SK-N-SH (cell line): ENCODE measurements at regions not wholly inside any gene's neighbourhood (a gene's known extent, or its start where the extent isn't known, plus 50 kb on each side); places are given as distances from the start of the nearest gene placed in this dataset.

Source experiments
- CTCF ChIA-PET: fragments of 300-600, 350-600 bp; formaldehyde crosslinking; extraction: SDS; loops from one replicate; lab custom pipeline; 2021; lab: Yijun Ruan, JAX
- POLR2A ChIA-PET: fragments of 350-600 bp; sonication (Branson Sonifier 250); formaldehyde crosslinking; extraction: SDS; loops from one replicate; lab custom pipeline; 2020; ENCODE audit warnings: antibody characterized with exemption, inconsistent platforms; lab: Yijun Ruan, JAX
- DNase-seq: peaks from one replicate; pipeline ENCODE4 v3.0.0; 2012
- H2AFZ ChIP-seq: fragments of 200-600 bp; sonication (generic); 2 replicates; pipeline ENCODE4 v1.8.1; 2016; ENCODE audit warnings: antibody characterized with exemption, mild to moderate bottlenecking, low read depth
- H3F3A ChIP-seq: fragments of 200-600 bp; sonication (generic); replicated peaks from 2 replicates; pipeline ENCODE3; 2016; ENCODE audit warnings: antibody characterized with exemption, mild to moderate bottlenecking; ENCODE audit not compliant: insufficient read depth
- H3K27ac ChIP-seq, 2 experiments: fragments of 200-500 bp in 1 of 2; fragments of 200-600 bp in 1 of 2; sonication (Bioruptor generic) in 1 of 2; sonication (generic), shearing (Covaris generic) in 1 of 2; 2 replicates each; pipeline versions ENCODE4 v1.5.1 to v1.6.1; 2014 to 2016; ENCODE audit warnings: low read depth in 2 of 2, inconsistent platforms in 1 of 2, low read length in 1 of 2, mild to moderate bottlenecking in 1 of 2, mixed read lengths in 1 of 2
- H3K27me3 ChIP-seq: fragments of 200-600 bp; sonication (generic), shearing (Covaris generic); 2 replicates; pipeline ENCODE4 v1.6.1; 2016; ENCODE audit warnings: mixed run types; ENCODE audit not compliant: insufficient read depth
- H3K36me3 ChIP-seq, 2 experiments: fragments of 200-500 bp in 1 of 2; fragments of 200-600 bp in 1 of 2; sonication (Bioruptor generic) in 1 of 2; sonication (generic) in 1 of 2; replicated peaks in 1 of 2; 2 replicates each; pipeline versions ENCODE3 to v1.5.1; 2014 to 2016; ENCODE audit warnings: low read length in 1 of 2, mild to moderate bottlenecking in 1 of 2; ENCODE audit not compliant: insufficient read depth in 2 of 2, control insufficient read depth in 1 of 2
- H3K4me1 ChIP-seq, 2 experiments: fragments of 200-500 bp in 1 of 2; fragments of 200-600 bp in 1 of 2; sonication (Bioruptor generic) in 1 of 2; sonication (generic), shearing (Covaris generic) in 1 of 2; 2 replicates each; pipeline versions ENCODE4 v1.5.1 to v1.6.1; 2014 to 2016; ENCODE audit warnings: low read depth in 1 of 2, low read length in 1 of 2, mixed run types in 1 of 2; ENCODE audit not compliant: insufficient read depth in 2 of 2, control insufficient read depth in 1 of 2
- H3K4me2 ChIP-seq: fragments of 200-600 bp; sonication (generic), shearing (Covaris generic); 2 replicates; pipeline ENCODE4 v1.6.1; 2017; ENCODE audit warnings: mixed run types
- H3K4me3 ChIP-seq, 2 experiments: fragments of 200-500 bp in 1 of 2; fragments of 200-600 bp in 1 of 2; sonication (Bioruptor generic) in 1 of 2; sonication (generic), shearing (Covaris generic) in 1 of 2; 2 replicates each; pipeline versions ENCODE4 v1.5.1 to v1.8.1; 2014 to 2016; ENCODE audit warnings: low read depth in 2 of 2, inconsistent platforms in 1 of 2, low read length in 1 of 2, mild to moderate bottlenecking in 1 of 2, mixed read lengths in 1 of 2, moderate library complexity in 1 of 2
- H3K79me2 ChIP-seq: fragments of 200-600 bp; sonication (generic); 2 replicates; pipeline ENCODE4 v1.8.1; 2017; ENCODE audit warnings: mild to moderate bottlenecking; ENCODE audit not compliant: insufficient read depth
- H3K9ac ChIP-seq: fragments of 200-600 bp; sonication (generic); 2 replicates; pipeline ENCODE4 v1.6.1; 2017; ENCODE audit warnings: mixed run types
- H3K9me2 ChIP-seq: fragments of 200-600 bp; sonication (generic); 2 replicates; pipeline ENCODE4 v1.6.1; 2017; ENCODE audit warnings: mixed run types
- H3K9me3 ChIP-seq: fragments of 200-600 bp; sonication (generic); 2 replicates; pipeline ENCODE4 v1.6.1; 2017; ENCODE audit warnings: mixed run types, mild to moderate bottlenecking, moderate library complexity
- H4K20me1 ChIP-seq: fragments of 200-600 bp; sonication (generic); 2 replicates; pipeline ENCODE4 v1.6.1; 2017; ENCODE audit warnings: mild to moderate bottlenecking, mixed run types; ENCODE audit not compliant: insufficient read depth
- CTCF ChIP-seq: fragments of 200-600 bp; sonication (generic); IDR thresholded peaks from 2 replicates; pipeline ENCODE4 v1.6.1; 2017; ENCODE audit warnings: antibody characterized with exemption, mild to moderate bottlenecking, moderate library complexity
- ELF1 ChIP-seq: IDR thresholded peaks from 2 replicates; pipeline ENCODE4 v1.4.0; 2012
- EP300 ChIP-seq, 2 experiments: IDR thresholded peaks; 2 replicates each; pipeline versions ENCODE4 v1.4.0 to v1.6.1; 2012; ENCODE audit warnings: borderline replicate concordance in 1 of 2, low read depth in 1 of 2, low read length in 1 of 2
- EZH2phosphoT487 ChIP-seq: fragments of 200-600 bp; sonication (generic); IDR thresholded peaks from 2 replicates; pipeline ENCODE4 v1.6.1; 2017; ENCODE audit warnings: low read depth, mixed run types, mild to moderate bottlenecking, antibody characterized with exemption, moderate library complexity, borderline replicate concordance
- GATA2 ChIP-seq: sonication (generic); formaldehyde crosslinking; IDR thresholded peaks from 2 replicates; pipeline ENCODE4 v1.5.0; 2020; ENCODE audit warnings: mild to moderate bottlenecking, missing genetic modification reagents
- JUND ChIP-seq: IDR thresholded peaks from 2 replicates; pipeline ENCODE4 v1.4.0; 2012
- MEF2A ChIP-seq: IDR thresholded peaks from 2 replicates; pipeline ENCODE4 v1.4.0; 2012; ENCODE audit warnings: low read depth, borderline replicate concordance
- MXI1 ChIP-seq: IDR thresholded peaks from 2 replicates; pipeline ENCODE4 v1.6.1; 2012; ENCODE audit warnings: mild to moderate bottlenecking, low read depth, low read length, improper control_type of control experiment
- RAD21 ChIP-seq: IDR thresholded peaks from 2 replicates; pipeline ENCODE4 v1.6.1; 2012; ENCODE audit warnings: mild to moderate bottlenecking, low read length
- RCOR1 ChIP-seq: fragments of 150-350 bp; IDR thresholded peaks from 2 replicates; pipeline ENCODE4 v1.6.1; 2017; ENCODE audit warnings: antibody characterized with exemption, low read length
- SMC3 ChIP-seq: IDR thresholded peaks from 2 replicates; pipeline ENCODE4 v1.6.1; 2012; ENCODE audit warnings: low read depth, low read length, improper control_type of control experiment
- ZBTB33 ChIP-seq: IDR thresholded peaks from 2 replicates; pipeline ENCODE4 v1.4.0; 2012; ENCODE audit warnings: low read depth, borderline replicate concordance
- WGBS: methylation state at CpG from one replicate; pipeline ENCODE4 v1.1.6; 2017; ENCODE audit warnings: low lambda C conversion rate; 5-methylcytosine and 5-hydroxymethylcytosine counted together
- TF ChIP-seq, protein P1 (sequence below): IDR thresholded peaks from 2 replicates; pipeline ENCODE4 v1.6.1; 2012; ENCODE audit warnings: mild to moderate bottlenecking, low read depth, low read length, moderate library complexity

GRCh38 chr20:48094944-48095343, 309.7 kb upstream of the SULF2 start (continued):
- TF ChIP-seq ZBTB33 (no peak), EZH2phosphoT487 (no peak), EP300 (IDR thresholded peaks at IDR 0.05; ENCODE audit: borderline replicate concordance in 1 of 2, low read depth in 1 of 2, low read length in 1 of 2) (no peak), RCOR1 (no peak), SMC3 (no peak), ELF1 (no peak), JUND (no peak), RAD21 (no peak)

DNA sequence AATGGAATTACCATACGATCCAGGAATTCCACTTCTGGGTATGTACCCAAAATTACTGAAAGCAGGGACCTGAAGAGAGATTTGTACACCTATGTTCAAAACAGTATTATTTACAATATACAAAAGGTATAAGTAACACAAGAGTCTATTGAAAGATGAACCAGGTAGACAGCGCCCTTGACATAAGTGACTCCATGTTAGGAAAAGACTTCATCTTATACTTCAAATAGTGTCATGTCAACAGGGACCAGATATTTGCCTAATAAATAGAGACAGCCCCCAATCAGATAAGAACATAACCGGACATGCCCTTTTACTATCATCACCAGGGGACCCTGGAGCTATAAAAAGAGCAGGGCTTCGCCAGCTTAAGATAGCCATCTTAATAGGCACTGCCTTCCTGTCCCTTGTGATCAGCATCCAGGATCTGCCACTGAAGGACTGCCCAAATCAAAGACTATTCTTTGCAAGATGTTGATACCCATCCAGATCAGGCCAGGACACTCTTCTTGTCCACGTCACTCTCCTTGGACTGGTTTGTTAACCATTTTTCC, 309.0 kb upstream of the SULF2 start:
- no peaks in the 10 kb centered on the region for H4K20me1 ChIP-seq
- ChIA-PET CTCF (no interaction called here), POLR2A (no interaction called here)
- H3K27ac ChIP-seq = no peak overlapping the region
- peak; percentile 49 for DNase-seq
- H3K4me3 ChIP-seq = no peak overlapping the region
- TF ChIP-seq MXI1 = no peak
- TF ChIP-seq, protein P1, sequence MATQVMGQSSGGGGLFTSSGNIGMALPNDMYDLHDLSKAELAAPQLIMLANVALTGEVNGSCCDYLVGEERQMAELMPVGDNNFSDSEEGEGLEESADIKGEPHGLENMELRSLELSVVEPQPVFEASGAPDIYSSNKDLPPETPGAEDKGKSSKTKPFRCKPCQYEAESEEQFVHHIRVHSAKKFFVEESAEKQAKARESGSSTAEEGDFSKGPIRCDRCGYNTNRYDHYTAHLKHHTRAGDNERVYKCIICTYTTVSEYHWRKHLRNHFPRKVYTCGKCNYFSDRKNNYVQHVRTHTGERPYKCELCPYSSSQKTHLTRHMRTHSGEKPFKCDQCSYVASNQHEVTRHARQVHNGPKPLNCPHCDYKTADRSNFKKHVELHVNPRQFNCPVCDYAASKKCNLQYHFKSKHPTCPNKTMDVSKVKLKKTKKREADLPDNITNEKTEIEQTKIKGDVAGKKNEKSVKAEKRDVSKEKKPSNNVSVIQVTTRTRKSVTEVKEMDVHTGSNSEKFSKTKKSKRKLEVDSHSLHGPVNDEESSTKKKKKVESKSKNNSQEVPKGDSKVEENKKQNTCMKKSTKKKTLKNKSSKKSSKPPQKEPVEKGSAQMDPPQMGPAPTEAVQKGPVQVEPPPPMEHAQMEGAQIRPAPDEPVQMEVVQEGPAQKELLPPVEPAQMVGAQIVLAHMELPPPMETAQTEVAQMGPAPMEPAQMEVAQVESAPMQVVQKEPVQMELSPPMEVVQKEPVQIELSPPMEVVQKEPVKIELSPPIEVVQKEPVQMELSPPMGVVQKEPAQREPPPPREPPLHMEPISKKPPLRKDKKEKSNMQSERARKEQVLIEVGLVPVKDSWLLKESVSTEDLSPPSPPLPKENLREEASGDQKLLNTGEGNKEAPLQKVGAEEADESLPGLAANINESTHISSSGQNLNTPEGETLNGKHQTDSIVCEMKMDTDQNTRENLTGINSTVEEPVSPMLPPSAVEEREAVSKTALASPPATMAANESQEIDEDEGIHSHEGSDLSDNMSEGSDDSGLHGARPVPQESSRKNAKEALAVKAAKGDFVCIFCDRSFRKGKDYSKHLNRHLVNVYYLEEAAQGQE = no peak
- TF ChIP-seq RCOR1 = peak; percentile 79
- TF ChIP-seq GATA2 = peak; percentile 81
- TF ChIP-seq CTCF = no peak
- TF ChIP-seq MEF2A = no peak
- TF ChIP-seq, all 33 proteins: peak for 2
- Histone ChIP-seq H3K9ac (no peak overlapping the region), H3K27me3 (no peaks in the 10 kb centered on the region), H3K4me1 (no peaks in the 10 kb centered on the region; a peak in 1 of 4 replicates), H3K9me2 (no peaks in the 10 kb centered on the region), H3K4me2 (no peak overlapping the region), H2AFZ (no peak overlapping the region), H3F3A (no peaks in the 10 kb centered on the region), H3K79me2 (no peaks in the 10 kb centered on the region), H3K36me3 (no peaks in the 10 kb centered on the region), H3K9me3 (no peaks in the 10 kb centered on the region)
- 23% methylated on average over 5 of the region's 5 CpGs for WGBS
